ENCODE measurements at regions not wholly inside any gene's neighbourhood (a gene's known extent, or its start where the extent isn't known, plus 50 kb on each side); places are given as distances from the start of the nearest gene placed in this dataset.

DNA sequence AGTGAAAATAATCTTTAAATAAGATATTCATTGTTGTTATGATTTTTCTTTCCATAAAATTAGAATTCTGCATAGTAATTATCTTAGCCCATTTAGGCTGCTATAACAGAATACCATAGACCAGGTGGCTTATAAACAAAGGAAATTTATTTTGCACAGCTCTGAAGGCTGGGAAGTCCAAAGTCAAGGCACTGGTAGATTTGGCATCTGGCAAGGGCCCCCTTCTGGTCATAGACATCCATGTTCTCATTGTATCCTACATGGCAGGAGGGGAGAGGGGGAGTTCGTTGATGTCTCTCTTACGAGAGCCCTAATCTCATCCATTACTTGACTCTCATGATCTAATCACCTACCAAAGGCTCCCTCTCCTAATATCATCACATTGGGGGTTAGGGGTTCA, 175.0 kb upstream of the CCN2 start:
- no peaks in the 10 kb centered on the region for H3K36me3 ChIP-seq (ENCODE audit: insufficient read depth, low read length)
- no peak for DNase-seq (ENCODE audit: low spot score)
- CTCF ChIA-PET (ENCODE audit: unreplicated experiment): no interaction called here
- H2AFZ ChIP-seq (ENCODE audit: low read length): no peak overlapping the region
- no peaks in the 10 kb centered on the region; the same call in 1 of the 2 replicates for H3K9me2 ChIP-seq (ENCODE audit: insufficient read depth, low read length)
- no peaks in the 10 kb centered on the region for H3K79me2 ChIP-seq (ENCODE audit: insufficient read depth, low read depth, low read length)
- POLR2A ChIA-PET: no interaction called here
- H3K27ac ChIP-seq (ENCODE audit: low read depth, low read length, poor library complexity, severe bottlenecking): no peak overlapping the region
- no peaks in the 10 kb centered on the region for H3K4me1 ChIP-seq (ENCODE audit: insufficient read depth, low read length, poor library complexity, severe bottlenecking)
- H3K4me3 ChIP-seq (ENCODE audit: low read depth, low read length, poor library complexity, severe bottlenecking): no peak overlapping the region
- intact Hi-C loops (cut with micrococcal nuclease; ENCODE audit: unreplicated experiment): no loop called here
- TF ChIP-seq, protein P1, sequence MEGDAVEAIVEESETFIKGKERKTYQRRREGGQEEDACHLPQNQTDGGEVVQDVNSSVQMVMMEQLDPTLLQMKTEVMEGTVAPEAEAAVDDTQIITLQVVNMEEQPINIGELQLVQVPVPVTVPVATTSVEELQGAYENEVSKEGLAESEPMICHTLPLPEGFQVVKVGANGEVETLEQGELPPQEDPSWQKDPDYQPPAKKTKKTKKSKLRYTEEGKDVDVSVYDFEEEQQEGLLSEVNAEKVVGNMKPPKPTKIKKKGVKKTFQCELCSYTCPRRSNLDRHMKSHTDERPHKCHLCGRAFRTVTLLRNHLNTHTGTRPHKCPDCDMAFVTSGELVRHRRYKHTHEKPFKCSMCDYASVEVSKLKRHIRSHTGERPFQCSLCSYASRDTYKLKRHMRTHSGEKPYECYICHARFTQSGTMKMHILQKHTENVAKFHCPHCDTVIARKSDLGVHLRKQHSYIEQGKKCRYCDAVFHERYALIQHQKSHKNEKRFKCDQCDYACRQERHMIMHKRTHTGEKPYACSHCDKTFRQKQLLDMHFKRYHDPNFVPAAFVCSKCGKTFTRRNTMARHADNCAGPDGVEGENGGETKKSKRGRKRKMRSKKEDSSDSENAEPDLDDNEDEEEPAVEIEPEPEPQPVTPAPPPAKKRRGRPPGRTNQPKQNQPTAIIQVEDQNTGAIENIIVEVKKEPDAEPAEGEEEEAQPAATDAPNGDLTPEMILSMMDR (conservative IDR thresholded peaks at IDR 0.05; ENCODE audit: low read length): 0 out of 2 replicates have a peak, but pooled peaks have one; percentile 13
- TF ChIP-seq EZH2phosphoT487 (IDR thresholded peaks at IDR 0.05; ENCODE audit: borderline replicate concordance, low read depth, low read length): no peak
- H3K9me3 ChIP-seq (ENCODE audit: low read length): no peaks in the 10 kb centered on the region
- no peak overlapping the region for H3K4me2 ChIP-seq (ENCODE audit: low read length)
- no TSS peak for BruUV-seq (replicated peaks)
- H4K20me1 ChIP-seq (ENCODE audit: insufficient read depth, low read length): no peaks in the 10 kb centered on the region

DNA sequence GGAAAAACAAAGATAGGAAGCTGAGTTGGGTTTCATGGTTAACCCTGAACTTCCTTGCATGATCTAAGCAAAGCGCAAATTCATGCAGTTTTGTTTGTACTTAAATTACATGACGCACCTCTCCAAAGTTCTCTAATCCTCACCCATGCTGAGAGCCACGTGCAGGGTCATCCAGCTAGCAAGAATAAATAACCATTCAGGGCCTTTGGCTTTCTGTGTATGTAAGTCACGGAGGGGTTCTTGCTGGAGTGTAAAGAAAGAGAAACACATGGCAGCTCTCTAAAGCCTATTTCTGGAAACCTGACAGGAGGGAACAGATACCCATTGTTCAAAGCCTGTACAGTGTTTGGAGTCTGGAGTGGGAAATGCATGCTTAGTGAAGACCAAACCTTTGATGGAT, 171.7 kb upstream of the CCN2 start:
- no TSS peak for BruUV-seq (replicated peaks)
- no peaks in the 10 kb centered on the region for H3K79me2 ChIP-seq (ENCODE audit: insufficient read depth, low read depth, low read length)
- CTCF ChIA-PET (ENCODE audit: unreplicated experiment): no interaction called here
- no peaks in the 10 kb centered on the region for H3K4me1 ChIP-seq (ENCODE audit: insufficient read depth, low read length, poor library complexity, severe bottlenecking)
- no peak for DNase-seq (ENCODE audit: low spot score)
- H3K27ac ChIP-seq (ENCODE audit: low read depth, low read length, poor library complexity, severe bottlenecking): no peak overlapping the region
- no peaks in the 10 kb centered on the region for H3K9me3 ChIP-seq (ENCODE audit: low read length)
- POLR2A ChIA-PET: interaction anchor here (0.5 to 0.9 kb wide), 2 partner anchors 10 to 487 kb away, joined by 3 to 4 read pairs; no protein-coding TSS in a partner anchor
- no peak overlapping the region for H2AFZ ChIP-seq (ENCODE audit: low read length)
- no peak overlapping the region for H3K4me3 ChIP-seq (ENCODE audit: low read depth, low read length, poor library complexity, severe bottlenecking)
- no peak overlapping the region for H3K4me2 ChIP-seq (ENCODE audit: low read length)
- no peaks in the 10 kb centered on the region; the same call in 1 of the 2 replicates for H3K9me2 ChIP-seq (ENCODE audit: insufficient read depth, low read length)
- no peaks in the 10 kb centered on the region for H3K36me3 ChIP-seq (ENCODE audit: insufficient read depth, low read length)
- intact Hi-C loops (cut with micrococcal nuclease; ENCODE audit: unreplicated experiment): no loop called here
- H4K20me1 ChIP-seq (ENCODE audit: insufficient read depth, low read length): no peaks in the 10 kb centered on the region
- no peak for TF ChIP-seq EZH2phosphoT487 (IDR thresholded peaks at IDR 0.05; ENCODE audit: borderline replicate concordance, low read depth, low read length)
- TF ChIP-seq, protein P1 (conservative IDR thresholded peaks at IDR 0.05; ENCODE audit: low read length): no peak

- no peaks in the 10 kb centered on the region for H3K79me2 ChIP-seq (ENCODE audit: insufficient read depth, low read depth, low read length)
- no TSS peak for BruUV-seq (replicated peaks)
- DNase-seq (ENCODE audit: low spot score): no peak
- ChIA-PET CTCF (ENCODE audit: unreplicated experiment) (no interaction called here), POLR2A (interaction anchor here (0.5 to 1.1 kb wide), 3 partner anchors 11 to 317 kb away, joined by 3 to 6 read pairs (median 4); no protein-coding TSS in a partner anchor)
- intact Hi-C loops (cut with micrococcal nuclease; ENCODE audit: unreplicated experiment): no loop called here
- H3K9me3 ChIP-seq (ENCODE audit: low read length): no peaks in the 10 kb centered on the region
- no peak overlapping the region for H3K27ac ChIP-seq (ENCODE audit: low read depth, low read length, poor library complexity, severe bottlenecking)
- no peak overlapping the region for H2AFZ ChIP-seq (ENCODE audit: low read length)
- H3K36me3 ChIP-seq (ENCODE audit: insufficient read depth, low read length): no peaks in the 10 kb centered on the region
- no peak overlapping the region for H3K4me2 ChIP-seq (ENCODE audit: low read length)
- no peak overlapping the region for H3K4me3 ChIP-seq (ENCODE audit: low read depth, low read length, poor library complexity, severe bottlenecking)
- no peaks in the 10 kb centered on the region for H4K20me1 ChIP-seq (ENCODE audit: insufficient read depth, low read length)
- TF ChIP-seq, protein P1 (conservative IDR thresholded peaks at IDR 0.05; ENCODE audit: low read length): no peak
- no peak for TF ChIP-seq EZH2phosphoT487 (IDR thresholded peaks at IDR 0.05; ENCODE audit: borderline replicate concordance, low read depth, low read length)
- no peaks in the 10 kb centered on the region for H3K4me1 ChIP-seq (ENCODE audit: insufficient read depth, low read length, poor library complexity, severe bottlenecking)
- H3K9me2 ChIP-seq (ENCODE audit: insufficient read depth, low read length): no peaks in the 10 kb centered on the region; the same call in 1 of the 2 replicates
These were observed 171.0 kb upstream of the CCN2 start for GRCh38 chr6:132122176-132122575.
